HG03432 (cell line): ENCODE measurements at regions not wholly inside any gene's neighbourhood (a gene's known extent, or its start where the extent isn't known, plus 50 kb on each side); places are given as distances from the start of the nearest gene placed in this dataset.
"Not testable (repeated sequence)": the region's sequence is repeated elsewhere in the genome, so short reads cannot be mapped to it uniquely, and the experiment has no call there.

Source experiments
- ATAC-seq: cut with Tn5 transposase; IDR thresholded peaks from one replicate; pipeline ENCODE4 v1.9.1; 2021; ENCODE audit warnings: mild to moderate bottlenecking, moderate library complexity; ENCODE audit not compliant: unreplicated experiment

- no peak for ATAC-seq
These were observed 351.0 kb upstream of the SOX9 start for GRCh38 chr17:71769850-71770249.

DNA sequence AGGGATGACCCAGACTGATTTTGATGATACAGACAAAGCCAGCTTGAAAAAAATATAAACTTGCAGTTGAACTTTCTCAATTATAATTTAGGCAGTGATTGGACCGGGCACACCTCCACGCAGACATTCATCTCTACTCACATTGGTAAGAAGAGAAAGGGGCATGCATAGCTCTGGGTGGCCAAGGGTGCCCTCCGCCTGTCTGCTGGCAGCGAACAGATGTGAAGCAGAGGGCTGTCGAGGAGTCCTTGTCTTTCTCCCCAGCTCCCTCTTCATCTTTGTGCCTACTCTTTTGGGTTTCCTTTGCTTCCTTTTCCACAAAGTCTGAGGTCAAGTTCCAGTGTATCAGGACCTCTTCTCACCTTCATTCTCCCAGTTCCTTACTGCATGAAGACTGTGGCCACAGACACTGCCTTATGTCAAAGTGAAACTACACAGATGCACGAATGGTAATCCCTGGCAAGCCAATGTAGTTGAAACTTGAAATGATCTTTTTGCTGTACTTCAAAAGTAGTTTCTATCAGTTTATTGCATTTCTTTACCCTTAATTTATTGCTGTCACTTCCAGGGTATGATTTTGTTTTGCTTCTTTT, 343.7 kb upstream of the SOX9 start:
- ATAC-seq: peak; percentile 64

DNA sequence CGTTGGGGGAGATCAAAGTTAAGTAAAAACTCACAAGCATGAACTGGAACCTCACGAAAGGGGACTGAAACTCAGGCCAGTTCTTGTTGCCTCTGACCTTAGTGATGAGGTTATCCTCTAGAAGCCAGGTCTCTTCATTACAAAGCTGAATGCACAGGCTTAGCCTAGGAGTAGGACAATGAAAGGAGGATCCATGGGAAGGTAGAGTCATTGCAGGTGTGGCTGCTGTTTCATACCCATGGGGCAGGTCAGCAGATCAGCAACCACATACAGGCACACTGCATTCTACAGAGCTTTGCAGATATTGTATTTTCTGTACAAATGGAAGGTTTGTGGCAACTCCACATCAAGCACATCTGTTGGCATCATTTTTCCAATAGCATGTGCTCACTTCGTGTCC, 341.3 kb upstream of the SOX9 start:
- no peak for ATAC-seq

DNA sequence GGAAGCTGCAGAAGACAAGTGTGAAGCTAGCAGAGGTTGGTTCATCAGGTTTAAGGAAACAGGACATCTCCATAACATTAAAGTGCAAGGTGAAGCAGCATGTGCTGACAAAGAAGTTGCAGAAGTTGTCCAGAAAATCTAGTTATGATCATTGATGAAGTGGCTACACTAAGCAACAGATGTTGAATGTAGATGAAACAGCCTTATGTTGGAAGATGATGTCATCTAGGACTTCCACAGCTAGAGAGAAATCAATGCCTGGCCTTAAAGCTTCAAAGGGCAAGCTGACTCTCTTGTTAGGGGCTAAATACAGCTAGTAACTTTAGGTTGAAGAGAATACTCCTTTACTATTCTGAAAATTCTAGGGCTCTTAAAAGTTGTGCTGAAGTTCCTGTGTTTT, 340.2 kb upstream of the SOX9 start:
- no peak for ATAC-seq

DNA sequence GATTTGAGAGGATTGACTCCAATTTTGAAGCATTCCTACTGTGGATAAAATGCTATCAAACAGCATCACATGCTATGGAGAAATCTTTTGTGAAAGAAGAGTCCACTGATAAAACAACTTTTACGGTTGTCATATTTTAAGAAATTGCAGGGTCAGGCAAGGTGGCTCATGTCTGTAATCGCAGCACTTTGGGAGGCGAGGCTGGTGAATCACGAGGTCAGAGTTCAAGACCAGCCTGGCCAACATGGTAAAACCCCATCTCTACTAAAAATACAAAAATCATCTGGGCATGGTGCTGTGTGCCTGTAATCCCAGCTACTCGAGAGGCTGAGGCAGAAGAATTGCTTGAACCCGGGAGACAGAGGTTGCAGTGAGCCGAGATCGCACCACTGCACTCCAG, 338.8 kb upstream of the SOX9 start:
- not testable (repeated sequence) for ATAC-seq

DNA sequence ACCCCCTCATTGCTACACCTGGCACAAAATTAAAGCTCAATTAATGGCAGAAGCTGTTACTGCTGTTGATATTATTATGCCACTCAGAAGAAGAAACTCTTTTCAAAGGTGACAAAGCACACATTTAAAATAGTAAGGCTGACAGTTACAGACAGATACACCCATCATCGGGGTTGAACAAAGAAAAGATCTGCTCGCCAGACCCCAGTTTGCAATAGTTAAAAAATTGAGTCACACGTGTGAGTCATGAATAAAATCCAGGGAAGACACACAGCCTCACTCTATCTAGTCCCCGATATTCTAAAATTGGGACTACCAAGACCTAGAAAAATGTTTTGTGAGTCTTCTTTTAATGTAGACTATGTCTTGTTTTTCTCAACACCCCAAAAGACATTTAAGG, 330.0 kb upstream of the SOX9 start:
- ATAC-seq: no peak

DNA sequence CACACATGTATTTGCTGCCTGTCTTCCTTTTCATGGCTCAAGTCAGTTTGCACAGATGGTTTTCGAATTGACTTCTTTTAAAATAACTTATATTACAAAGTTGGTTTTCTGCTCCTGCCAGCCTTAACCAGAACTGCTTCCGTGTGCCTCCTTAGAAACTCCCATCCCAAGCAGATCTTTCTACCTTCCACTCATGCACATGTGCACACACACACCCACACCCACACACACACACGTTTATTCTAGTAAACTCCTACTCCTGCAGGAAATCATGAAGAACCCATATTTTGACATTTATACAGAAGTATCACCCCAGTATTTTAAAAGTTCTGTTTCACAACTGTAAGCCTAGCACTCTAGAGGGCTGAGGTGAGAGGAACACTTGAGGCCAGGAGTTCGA, 329.5 kb upstream of the SOX9 start:
- ATAC-seq: no peak

- ATAC-seq: no peak
These were observed 327.9 kb upstream of the SOX9 start for GRCh38 chr17:71792966-71793365.

GRCh38 chr17:71793518-71793917, 327.3 kb upstream of the SOX9 start:
- no peak for ATAC-seq

- ATAC-seq: no peak
These were observed 322.1 kb upstream of the SOX9 start for GRCh38 chr17:71798701-71799100.

- ATAC-seq: no peak
These were observed 321.2 kb upstream of the SOX9 start for GRCh38 chr17:71799657-71800056.

- ATAC-seq: no peak
These were observed 319.5 kb upstream of the SOX9 start for GRCh38 chr17:71801301-71801700.

GRCh38 chr17:71802663-71803062, 318.2 kb upstream of the SOX9 start:
- ATAC-seq: no peak

- no peak for ATAC-seq
These were observed 317.1 kb upstream of the SOX9 start for GRCh38 chr17:71803656-71804284.

- ATAC-seq: no peak
These were observed 311.3 kb upstream of the SOX9 start for GRCh38 chr17:71809537-71809936.

DNA sequence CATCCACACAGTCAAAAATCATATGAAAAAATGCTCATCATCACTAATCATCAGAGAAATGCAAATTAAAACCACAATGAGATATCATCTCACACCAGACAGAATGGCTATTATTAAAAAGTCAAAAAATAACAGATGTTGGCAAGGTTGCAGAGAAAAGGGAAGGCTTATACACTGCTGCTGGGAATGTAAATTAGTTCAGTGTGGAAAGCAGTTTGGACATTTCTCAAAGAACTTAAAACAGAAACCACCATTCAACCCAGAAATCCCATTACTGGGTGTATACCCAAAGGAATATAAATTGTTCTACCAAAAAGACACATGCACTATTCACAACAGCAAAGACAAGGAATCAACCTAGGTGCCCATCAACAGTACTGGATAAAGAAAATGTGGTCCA, 307.0 kb upstream of the SOX9 start:
- not testable (repeated sequence) for ATAC-seq

DNA sequence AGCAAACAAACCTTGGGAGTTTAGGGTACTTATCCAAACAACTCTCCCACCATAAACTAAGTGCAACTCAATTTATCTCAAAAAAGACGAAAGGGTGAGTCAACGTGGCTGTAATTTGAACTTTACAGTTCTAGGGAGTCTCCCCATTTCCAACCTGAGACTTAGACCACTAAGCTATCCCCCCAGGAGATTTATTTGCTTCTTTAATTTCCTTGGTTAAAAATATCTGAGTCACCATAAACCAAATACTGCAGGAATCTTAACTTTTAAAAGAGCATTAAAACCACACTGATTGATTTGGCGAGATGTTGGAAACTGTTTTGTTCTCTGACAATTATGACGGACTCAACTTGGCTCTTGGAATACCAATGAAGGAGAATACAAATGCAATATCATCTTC, 299.3 kb upstream of the SOX9 start:
- no peak for ATAC-seq

- ATAC-seq: no peak
These were observed 296.1 kb upstream of the SOX9 start for GRCh38 chr17:71824671-71825070.

GRCh38 chr17:71825687-71826086, 295.1 kb upstream of the SOX9 start:
- no peak for ATAC-seq

- ATAC-seq: no peak
These were observed 292.6 kb upstream of the SOX9 start for GRCh38 chr17:71828182-71828596.

GRCh38 chr17:71830866-71831265, 290.0 kb upstream of the SOX9 start:
- no peak for ATAC-seq

DNA sequence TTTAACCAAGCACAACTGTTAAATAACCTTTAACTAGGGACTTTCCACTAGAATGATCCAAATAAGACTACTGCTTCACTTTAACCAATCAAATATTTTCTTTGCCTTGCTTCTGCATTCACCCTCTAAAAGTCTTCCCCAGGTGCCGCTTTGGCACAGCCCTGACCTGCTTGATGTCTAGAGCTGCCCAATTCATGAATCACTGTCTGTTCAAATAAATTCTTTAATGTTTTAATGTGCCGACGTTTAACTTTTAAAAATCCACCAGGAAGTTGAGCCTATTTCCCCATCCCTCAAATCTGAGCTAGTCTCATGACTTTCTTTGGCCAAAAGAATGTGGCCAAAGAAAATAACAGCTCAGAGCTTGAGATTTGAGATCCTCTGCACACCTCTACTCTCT, 277.8 kb upstream of the SOX9 start:
- no peak for ATAC-seq

DNA sequence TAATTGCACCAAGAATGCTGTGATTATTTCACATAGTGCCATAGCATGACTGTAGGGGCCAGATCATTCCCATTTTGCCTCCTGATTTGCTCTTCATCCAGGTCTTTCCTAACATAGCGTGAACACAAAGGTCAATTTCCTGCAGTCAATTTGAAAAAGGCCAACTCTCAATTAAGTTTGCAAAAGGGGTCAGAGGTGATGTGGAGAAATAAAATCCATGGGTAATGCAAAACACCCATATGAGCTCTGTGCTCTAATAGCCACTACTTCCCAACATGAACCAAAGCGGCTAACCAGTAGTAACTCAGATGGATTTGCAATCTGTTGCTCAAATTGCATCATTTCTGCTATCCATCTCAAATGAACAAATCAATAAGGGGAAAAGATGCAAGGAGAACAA, 275.5 kb upstream of the SOX9 start:
- ATAC-seq: no peak
